Activated naive CD8-positive, alpha-beta T cell treated with anti-CD3 and anti-CD28 coated beads for 36 hours (primary cell): ENCODE measurements at regions not wholly inside any gene's neighbourhood (a gene's known extent, or its start where the extent isn't known, plus 50 kb on each side); places are given as distances from the start of the nearest gene placed in this dataset.
"Not testable (repeated sequence)": the region's sequence is repeated elsewhere in the genome, so short reads cannot be mapped to it uniquely, and the experiment has no call there.

ENCODE experiments used
- DNase-seq: peaks from one replicate; pipeline ENCODE4 v3.0.0; 2021
- H3K27ac Mint-ChIP-seq: one replicate; pipeline ENCODE4 v1.8.0; 2022; ENCODE audit warnings: mild to moderate bottlenecking, moderate library complexity, mixed read lengths
- H3K27me3 Mint-ChIP-seq: one replicate; pipeline ENCODE4 v1.8.0; 2022; ENCODE audit warnings: mild to moderate bottlenecking, mixed read lengths
- H3K36me3 Mint-ChIP-seq: one replicate; pipeline ENCODE4 v1.8.0; 2021; ENCODE audit warnings: mild to moderate bottlenecking, mixed read lengths
- H3K4me1 Mint-ChIP-seq: one replicate; pipeline ENCODE4 v1.8.0; 2021; ENCODE audit warnings: mixed read lengths
- H3K4me3 Mint-ChIP-seq: one replicate; pipeline ENCODE4 v1.8.0; 2022; ENCODE audit warnings: mild to moderate bottlenecking, moderate library complexity, mixed read lengths
- H3K9me3 Mint-ChIP-seq: one replicate; pipeline ENCODE4 v1.8.0; 2022; ENCODE audit warnings: mixed read lengths

DNA sequence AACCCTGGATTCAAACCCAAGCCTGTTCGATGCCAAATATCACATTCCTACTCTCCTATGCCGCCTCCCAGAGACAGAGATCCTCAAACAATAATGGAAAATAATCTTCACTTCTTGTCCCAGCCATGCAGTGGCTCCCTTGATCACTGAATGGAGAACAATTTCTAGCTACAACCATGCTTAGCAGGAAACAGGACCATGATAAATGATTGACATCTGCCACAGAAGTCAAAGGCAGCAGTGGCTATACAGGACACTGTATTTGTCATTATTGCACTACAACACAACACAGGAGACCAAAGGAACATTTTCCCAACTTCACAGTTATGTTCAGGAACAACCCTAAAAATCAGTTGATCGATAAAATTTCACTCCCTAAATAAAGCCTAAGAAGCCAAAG is 243.3 kb upstream of the SLC7A11 start:
- H3K9me3 Mint-ChIP-seq = no peaks in the 10 kb centered on the region
- H3K4me1 Mint-ChIP-seq = no peaks in the 10 kb centered on the region
- H3K27ac Mint-ChIP-seq = no peak overlapping the region
- no peak overlapping the region for H3K4me3 Mint-ChIP-seq
- no peak for DNase-seq
- no peaks in the 10 kb centered on the region for H3K27me3 Mint-ChIP-seq
- H3K36me3 Mint-ChIP-seq = no peaks in the 10 kb centered on the region

DNA sequence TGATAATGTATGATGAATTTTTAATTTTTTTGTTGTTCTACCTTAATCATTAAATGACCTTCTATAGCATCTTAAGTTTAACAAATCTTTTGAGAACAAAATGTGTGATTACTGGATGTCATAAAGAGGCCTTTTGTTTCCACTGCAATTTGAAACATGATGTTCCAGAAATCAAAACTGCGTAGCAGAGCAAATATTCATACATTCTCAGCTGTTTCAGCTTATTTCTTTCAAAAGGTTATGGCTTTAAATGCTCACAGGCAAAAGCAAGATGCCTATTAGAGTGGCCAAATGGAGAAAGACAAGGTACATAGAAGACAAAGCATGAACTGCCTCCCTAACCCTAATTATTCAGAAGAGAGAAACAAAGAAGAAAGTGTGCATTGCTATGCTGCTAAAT is 233.0 kb upstream of the SLC7A11 start:
- H3K27me3 Mint-ChIP-seq = no peaks in the 10 kb centered on the region
- no peaks in the 10 kb centered on the region for H3K36me3 Mint-ChIP-seq
- H3K4me3 Mint-ChIP-seq = no peak overlapping the region
- DNase-seq = no peak
- H3K9me3 Mint-ChIP-seq = peaks cover 2% of the 10 kb centered on the region
- H3K4me1 Mint-ChIP-seq = no peaks in the 10 kb centered on the region
- H3K27ac Mint-ChIP-seq = no peak overlapping the region

DNA sequence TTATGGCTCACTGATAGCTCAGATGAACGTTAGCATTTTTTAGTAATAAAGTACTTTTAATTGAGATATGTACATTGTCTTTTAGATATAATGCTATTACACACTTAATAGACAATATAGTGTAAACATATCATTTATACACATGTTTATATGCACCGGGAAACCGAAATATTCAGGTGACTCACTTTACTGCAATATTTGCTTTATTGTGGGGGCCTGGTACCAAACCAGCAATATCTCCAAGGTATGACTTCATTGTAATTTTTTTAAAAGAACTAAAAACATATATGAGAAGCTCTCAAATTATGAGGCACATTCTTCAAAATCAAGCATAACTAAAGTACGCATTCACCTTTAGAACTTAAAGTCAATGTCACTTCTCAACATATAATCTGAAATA is 231.2 kb upstream of the SLC7A11 start:
- H3K4me3 Mint-ChIP-seq = no peak overlapping the region
- H3K27me3 Mint-ChIP-seq = no peaks in the 10 kb centered on the region
- H3K9me3 Mint-ChIP-seq = no peaks in the 10 kb centered on the region
- no peaks in the 10 kb centered on the region for H3K4me1 Mint-ChIP-seq
- no peaks in the 10 kb centered on the region for H3K36me3 Mint-ChIP-seq
- no peak overlapping the region for H3K27ac Mint-ChIP-seq
- DNase-seq = no peak

DNA sequence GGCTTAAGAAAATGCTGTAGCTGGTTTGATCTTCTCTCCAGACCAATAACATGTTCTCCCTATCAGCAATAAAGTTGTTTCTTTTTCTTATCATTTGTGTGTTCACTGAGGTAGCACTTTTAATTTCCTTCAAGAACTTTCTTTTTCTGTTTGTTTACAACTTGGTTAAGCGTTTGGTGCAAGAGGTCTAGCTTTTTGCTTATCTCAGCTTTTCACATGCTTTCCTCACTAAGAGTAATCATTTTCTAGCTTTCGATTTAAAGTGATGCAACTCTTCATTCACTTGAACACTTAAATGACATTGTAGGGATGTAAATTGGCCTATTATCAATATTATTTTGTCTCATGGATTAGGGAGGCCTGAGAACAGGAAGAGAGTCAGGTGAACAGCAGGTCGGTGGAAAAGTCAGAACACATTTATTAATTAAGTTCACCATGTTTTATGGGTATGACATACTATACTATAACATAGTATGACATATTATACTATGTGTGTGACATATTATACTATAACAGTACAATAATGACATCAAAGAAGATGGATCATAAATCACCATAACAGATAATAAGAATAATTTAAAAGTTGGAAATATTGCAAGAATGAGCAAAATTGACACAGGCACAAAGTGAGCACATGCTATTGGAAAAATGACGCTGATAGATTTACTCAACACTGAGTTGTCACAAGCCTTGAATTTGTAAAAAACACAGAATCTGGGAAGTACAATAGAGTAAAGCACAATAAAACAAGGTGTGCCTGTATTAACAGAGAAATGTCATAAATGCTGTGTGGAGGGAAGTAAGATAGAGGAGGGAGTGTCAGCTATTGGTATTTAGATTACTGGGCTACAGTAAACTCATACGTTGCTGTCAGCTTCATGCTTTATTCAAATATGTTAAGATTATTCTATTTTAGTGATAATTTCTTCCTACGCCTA is 218.6 kb upstream of the SLC7A11 start:
- H3K27ac Mint-ChIP-seq = no peak overlapping the region
- H3K9me3 Mint-ChIP-seq = no peaks in the 10 kb centered on the region
- no peaks in the 10 kb centered on the region for H3K36me3 Mint-ChIP-seq
- no peak overlapping the region for H3K4me3 Mint-ChIP-seq
- H3K27me3 Mint-ChIP-seq = peaks cover 5% of the 10 kb centered on the region
- DNase-seq = no peak
- no peaks in the 10 kb centered on the region for H3K4me1 Mint-ChIP-seq

DNA sequence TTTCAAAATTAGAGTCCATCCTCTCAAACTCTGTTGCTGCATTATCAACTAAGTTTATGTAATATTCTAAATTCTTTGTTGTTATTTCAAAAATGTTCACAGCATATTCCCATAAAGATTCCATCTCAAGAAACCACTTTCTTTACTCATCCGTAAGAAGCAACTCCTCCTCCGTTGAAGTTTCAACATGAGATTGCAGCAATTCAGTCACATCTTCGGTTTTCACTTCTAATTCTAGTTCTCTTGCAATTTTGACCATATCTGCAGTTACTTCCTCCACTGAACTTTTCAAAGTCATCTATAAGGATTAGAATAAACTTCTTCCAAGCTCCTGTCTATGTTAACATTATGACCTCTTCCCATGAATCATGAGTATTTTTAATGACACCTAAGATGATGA is 216.6 kb upstream of the SLC7A11 start:
- DNase-seq = no peak
- no peak overlapping the region for H3K4me3 Mint-ChIP-seq
- H3K27ac Mint-ChIP-seq = no peak overlapping the region
- H3K36me3 Mint-ChIP-seq = no peaks in the 10 kb centered on the region
- no peaks in the 10 kb centered on the region for H3K9me3 Mint-ChIP-seq
- H3K4me1 Mint-ChIP-seq = no peaks in the 10 kb centered on the region
- peaks cover 5% of the 10 kb centered on the region for H3K27me3 Mint-ChIP-seq

DNA sequence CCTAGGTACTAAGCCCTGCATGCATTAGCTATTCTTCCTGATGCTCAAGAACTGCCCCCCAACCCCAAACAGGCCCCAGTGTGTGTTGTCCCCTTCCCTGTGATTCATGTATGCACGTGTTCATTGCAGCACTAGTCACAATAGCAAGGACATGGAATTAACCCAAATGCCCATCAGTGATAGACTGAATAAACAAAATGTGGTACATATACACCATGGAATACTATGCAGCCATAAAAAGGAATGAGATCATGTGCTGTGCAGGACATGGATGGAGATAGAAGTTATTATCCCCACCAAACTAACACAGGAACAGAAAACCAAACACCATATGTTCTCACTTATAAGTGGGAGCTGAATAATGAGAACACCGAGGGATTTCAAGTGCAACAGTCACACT is 214.2 kb upstream of the SLC7A11 start:
- not testable (repeated sequence) for DNase-seq, H3K4me3 Mint-ChIP-seq, H3K4me1 Mint-ChIP-seq, H3K9me3 Mint-ChIP-seq, H3K27ac Mint-ChIP-seq, H3K27me3 Mint-ChIP-seq, H3K36me3 Mint-ChIP-seq

DNA sequence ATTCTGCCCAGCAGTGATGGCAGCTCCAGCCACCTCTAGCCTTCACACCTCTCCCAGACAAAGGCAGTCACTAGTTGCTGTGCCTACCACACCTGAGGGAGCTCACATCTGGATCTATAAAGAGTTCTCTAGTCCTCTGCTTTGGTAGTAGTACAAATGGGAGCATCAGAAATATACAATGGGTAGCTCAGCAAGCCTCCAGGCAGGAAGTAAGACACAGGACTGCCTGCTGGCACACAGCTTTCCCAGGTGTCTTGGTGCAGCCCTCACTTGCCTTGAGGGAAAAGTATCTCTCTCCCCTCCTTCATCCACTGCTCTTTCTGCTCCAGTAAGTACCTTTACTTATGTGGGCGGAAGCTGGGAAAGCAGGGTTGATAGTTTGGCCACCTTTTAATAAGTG is 212.9 kb upstream of the SLC7A11 start:
- Mint-ChIP-seq H3K9me3 (no peaks in the 10 kb centered on the region), H3K36me3 (no peaks in the 10 kb centered on the region), H3K27ac (no peak overlapping the region), H3K27me3 (no peaks in the 10 kb centered on the region), H3K4me3 (no peak overlapping the region), H3K4me1 (no peaks in the 10 kb centered on the region)
- no peak for DNase-seq

DNA sequence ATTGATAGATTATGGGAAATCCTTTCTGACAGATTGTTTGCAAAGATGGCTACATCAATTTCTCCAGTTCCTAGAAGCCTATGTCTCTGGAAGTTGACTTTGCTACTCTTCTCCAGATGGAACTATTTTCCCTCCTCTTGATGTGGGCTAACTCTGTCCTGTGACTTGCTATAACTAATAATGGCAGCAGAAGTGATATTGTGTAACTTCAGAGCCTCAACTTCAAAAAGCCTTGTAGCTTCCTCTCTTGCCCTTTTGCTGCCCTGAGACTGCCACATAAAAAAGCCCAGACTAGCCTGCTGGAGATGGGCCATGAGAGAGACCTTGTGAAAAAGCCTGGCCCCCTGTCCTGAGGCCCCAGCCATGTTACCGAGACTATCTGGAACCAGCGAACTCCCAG is 210.7 kb upstream of the SLC7A11 start:
- no peaks in the 10 kb centered on the region for H3K4me1 Mint-ChIP-seq
- no peaks in the 10 kb centered on the region for H3K27me3 Mint-ChIP-seq
- H3K36me3 Mint-ChIP-seq = no peaks in the 10 kb centered on the region
- H3K27ac Mint-ChIP-seq = no peak overlapping the region
- no peak for DNase-seq
- H3K9me3 Mint-ChIP-seq = no peaks in the 10 kb centered on the region
- no peak overlapping the region for H3K4me3 Mint-ChIP-seq

DNA sequence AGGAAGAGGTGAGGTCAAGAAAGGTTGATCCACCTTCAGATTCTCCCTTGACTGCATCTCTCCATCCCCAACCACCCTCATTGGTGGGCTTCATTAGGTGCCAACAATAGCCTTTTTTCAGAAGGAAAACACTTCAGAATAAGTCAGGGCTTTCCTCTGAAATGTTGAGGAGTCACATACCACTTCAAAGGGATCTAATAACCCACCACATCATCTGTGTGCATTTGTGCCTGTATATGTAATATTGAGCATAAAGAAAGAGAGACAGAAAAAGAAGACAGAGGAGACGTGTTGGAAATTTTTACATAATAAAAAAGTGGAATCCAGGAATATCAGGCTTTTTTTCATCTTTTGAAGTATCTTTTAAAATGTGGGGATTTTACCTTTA is 209.1 kb upstream of the SLC7A11 start:
- no peak overlapping the region for H3K4me3 Mint-ChIP-seq
- no peaks in the 10 kb centered on the region for H3K36me3 Mint-ChIP-seq
- no peak for DNase-seq
- no peak overlapping the region for H3K27ac Mint-ChIP-seq
- H3K4me1 Mint-ChIP-seq = no peaks in the 10 kb centered on the region
- H3K9me3 Mint-ChIP-seq = no peaks in the 10 kb centered on the region
- H3K27me3 Mint-ChIP-seq = no peaks in the 10 kb centered on the region

DNA sequence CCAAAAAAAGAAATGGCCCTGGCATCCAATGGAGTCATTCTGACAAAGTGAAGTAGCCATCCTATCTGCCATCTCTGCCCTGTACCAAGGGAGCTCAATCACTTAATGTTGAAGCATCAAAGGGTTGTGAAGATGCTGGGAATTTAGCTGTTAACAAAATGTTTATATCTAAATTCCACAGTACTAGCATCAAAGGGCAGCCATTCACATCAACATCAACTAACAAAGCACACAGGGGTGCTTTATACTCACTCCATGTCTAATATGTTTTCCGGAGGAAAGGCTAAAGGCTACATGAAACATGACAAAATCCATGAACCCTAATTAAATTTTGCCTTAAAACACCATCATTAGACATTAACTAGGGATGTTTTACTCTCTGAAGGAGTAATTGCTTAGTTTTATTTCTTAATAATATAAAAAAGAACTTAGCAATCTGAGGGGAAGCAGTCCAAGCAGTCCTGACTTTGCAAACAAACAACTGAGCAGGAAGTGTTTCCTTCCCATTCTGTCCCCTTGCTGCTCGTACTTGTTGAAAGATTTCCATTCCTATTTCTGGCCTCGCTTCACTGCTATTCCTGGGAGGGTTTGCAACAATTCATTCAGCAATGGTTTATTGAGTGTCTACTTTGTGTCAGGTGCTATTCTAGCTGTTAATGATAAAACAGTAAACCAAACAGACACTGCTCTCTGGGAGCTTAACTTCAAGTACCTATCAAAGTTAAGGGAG is 208.6 kb upstream of the SLC7A11 start:
- no peaks in the 10 kb centered on the region for H3K27me3 Mint-ChIP-seq
- DNase-seq = no peak
- no peak overlapping the region for H3K4me3 Mint-ChIP-seq
- no peaks in the 10 kb centered on the region for H3K4me1 Mint-ChIP-seq
- no peak overlapping the region for H3K27ac Mint-ChIP-seq
- no peaks in the 10 kb centered on the region for H3K9me3 Mint-ChIP-seq
- no peaks in the 10 kb centered on the region for H3K36me3 Mint-ChIP-seq

DNA sequence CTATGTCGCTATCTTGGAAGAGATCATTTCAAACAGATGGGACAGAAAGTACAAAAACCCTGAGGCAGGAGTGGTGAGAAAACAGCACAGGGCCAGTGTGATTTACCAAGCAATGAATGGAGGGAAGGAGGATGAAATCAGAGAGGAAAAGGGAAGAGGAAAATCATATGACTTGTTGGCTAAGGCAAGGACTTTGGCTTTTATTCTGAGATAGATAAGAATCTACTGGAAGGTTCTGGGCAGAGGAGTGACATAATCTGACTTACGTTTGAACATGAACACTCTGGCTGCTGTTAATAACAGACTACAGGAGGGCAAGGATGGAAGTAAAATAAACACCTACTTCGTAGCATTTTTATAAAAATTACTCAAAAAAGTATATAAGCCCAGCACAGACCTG is 207.8 kb upstream of the SLC7A11 start:
- Mint-ChIP-seq H3K4me3 (no peak overlapping the region), H3K4me1 (no peaks in the 10 kb centered on the region), H3K36me3 (no peaks in the 10 kb centered on the region), H3K27ac (no peak overlapping the region), H3K27me3 (no peaks in the 10 kb centered on the region), H3K9me3 (no peaks in the 10 kb centered on the region)
- DNase-seq = no peak

DNA sequence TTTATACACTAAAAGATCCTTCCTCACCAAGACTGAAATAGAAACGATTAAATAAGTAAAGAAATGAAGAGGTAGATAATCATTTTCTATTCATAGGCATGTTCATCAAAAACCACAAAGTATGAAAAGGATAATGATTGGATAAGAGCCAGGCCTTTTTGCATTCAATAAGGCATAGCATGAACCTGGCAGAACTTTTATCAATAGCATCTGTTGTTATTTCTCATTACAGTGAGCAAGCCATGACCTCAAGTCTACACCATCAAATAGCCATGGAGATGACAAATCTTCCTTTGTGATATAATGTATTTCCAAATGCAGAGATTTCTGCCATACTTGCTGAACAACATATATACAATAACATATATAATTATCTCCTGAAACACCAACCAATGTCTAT is 206.0 kb upstream of the SLC7A11 start:
- Mint-ChIP-seq H3K9me3 (no peaks in the 10 kb centered on the region), H3K4me1 (no peaks in the 10 kb centered on the region), H3K36me3 (no peaks in the 10 kb centered on the region), H3K4me3 (no peak overlapping the region), H3K27me3 (no peaks in the 10 kb centered on the region), H3K27ac (no peak overlapping the region)
- no peak for DNase-seq

DNA sequence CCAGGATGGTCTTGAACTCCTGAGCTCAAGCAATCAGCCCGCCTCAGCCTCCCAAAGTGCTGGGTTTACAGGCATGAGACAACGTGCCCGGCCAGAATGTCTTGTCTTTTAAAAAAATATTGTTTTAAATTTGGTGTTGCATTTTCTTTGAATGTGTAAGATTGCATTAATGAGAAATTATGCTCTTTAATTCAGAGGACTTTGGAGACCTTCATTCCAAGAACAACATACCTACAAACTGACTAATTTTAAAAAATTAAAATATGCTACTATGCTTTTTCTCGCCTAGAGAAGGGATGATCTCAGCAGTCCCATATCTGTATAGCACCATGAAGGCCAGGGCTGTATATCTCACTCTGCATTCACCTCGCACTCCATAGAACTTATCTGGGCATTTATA is 204.3 kb upstream of the SLC7A11 start:
- peaks cover 1% of the 10 kb centered on the region for H3K9me3 Mint-ChIP-seq
- H3K27me3 Mint-ChIP-seq = no peaks in the 10 kb centered on the region
- no peaks in the 10 kb centered on the region for H3K4me1 Mint-ChIP-seq
- H3K36me3 Mint-ChIP-seq = no peaks in the 10 kb centered on the region
- H3K27ac Mint-ChIP-seq = no peak overlapping the region
- H3K4me3 Mint-ChIP-seq = no peak overlapping the region
- DNase-seq = no peak

DNA sequence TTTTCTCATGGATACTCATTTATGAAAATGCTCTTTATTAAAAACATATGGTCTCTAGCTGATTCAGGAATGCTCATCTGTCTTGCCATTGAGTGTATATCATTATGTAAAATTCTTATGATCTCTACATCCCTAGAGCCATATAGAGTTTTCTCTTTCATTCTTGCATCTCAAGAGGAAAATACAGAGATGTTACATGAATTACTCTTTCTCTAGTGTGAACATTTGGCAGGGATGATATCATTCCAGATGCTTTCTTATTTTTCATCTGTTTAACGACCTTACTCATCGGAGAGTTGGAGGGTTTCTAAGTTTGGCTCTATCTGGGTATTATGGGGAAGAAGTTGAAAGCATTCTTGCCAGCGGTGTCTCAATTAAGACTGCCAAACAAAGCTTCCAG is 202.9 kb upstream of the SLC7A11 start:
- Mint-ChIP-seq H3K4me3 (no peak overlapping the region), H3K9me3 (peaks cover 1% of the 10 kb centered on the region)

DNA sequence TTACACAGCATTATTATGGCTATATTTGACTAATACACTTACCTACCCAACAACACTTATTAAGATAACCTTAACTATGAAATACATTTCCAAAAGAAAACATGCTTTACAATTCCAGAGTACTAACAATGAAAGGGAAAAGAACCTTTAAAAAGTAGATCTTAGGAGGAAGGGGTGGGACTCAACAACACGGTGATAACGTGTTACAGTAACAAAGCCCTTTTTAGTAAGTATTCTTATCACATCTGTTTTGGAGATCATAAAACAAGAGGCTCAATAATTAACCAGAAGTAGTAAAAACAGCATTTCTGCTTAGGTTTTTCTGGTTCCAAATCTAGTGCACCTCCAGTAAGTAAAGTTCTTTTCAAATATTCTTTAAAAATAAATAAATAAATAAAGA is 202.1 kb upstream of the SLC7A11 start:
- no peak for DNase-seq
- Mint-ChIP-seq H3K4me3 (no peak overlapping the region), H3K27ac (no peak overlapping the region), H3K36me3 (no peaks in the 10 kb centered on the region), H3K27me3 (no peaks in the 10 kb centered on the region), H3K9me3 (peaks cover 1% of the 10 kb centered on the region), H3K4me1 (no peaks in the 10 kb centered on the region)

More for the DNA sequence above, 202.9 kb upstream of the SLC7A11 start:
- H3K27me3 Mint-ChIP-seq = no peaks in the 10 kb centered on the region
- no peaks in the 10 kb centered on the region for H3K4me1 Mint-ChIP-seq
- H3K27ac Mint-ChIP-seq = no peak overlapping the region
- H3K36me3 Mint-ChIP-seq = no peaks in the 10 kb centered on the region
- no peak for DNase-seq

DNA sequence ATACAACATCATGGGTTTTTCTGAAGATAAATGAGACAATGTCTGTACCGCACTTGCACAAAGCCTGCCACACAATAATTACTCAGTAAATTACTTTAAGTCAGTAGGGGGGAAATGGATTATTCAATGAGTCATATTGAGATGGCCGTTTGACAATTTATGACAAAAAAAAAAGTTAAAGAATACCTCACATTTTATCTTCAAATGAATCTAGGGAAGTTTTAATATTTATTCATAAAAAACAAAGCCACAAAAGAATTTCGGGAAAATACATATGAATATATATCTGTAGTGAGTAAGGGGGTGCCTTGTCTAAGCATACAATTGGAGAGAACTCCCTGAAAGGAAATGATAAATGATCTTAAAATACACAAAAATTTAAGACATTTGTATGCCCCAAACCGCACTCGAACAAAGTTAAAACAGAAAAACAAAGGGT is 197.0 kb upstream of the SLC7A11 start:
- no peaks in the 10 kb centered on the region for H3K4me1 Mint-ChIP-seq
- H3K9me3 Mint-ChIP-seq = peaks cover 8% of the 10 kb centered on the region
- H3K4me3 Mint-ChIP-seq = no peak overlapping the region
- no peak overlapping the region for H3K27ac Mint-ChIP-seq
- no peak for DNase-seq
- H3K36me3 Mint-ChIP-seq = no peaks in the 10 kb centered on the region
- no peaks in the 10 kb centered on the region for H3K27me3 Mint-ChIP-seq
